ENCODE measurements at regions not wholly inside any gene's neighbourhood (a gene's known extent, or its start where the extent isn't known, plus 50 kb on each side); places are given as distances from the start of the nearest gene placed in this dataset.

DNA sequence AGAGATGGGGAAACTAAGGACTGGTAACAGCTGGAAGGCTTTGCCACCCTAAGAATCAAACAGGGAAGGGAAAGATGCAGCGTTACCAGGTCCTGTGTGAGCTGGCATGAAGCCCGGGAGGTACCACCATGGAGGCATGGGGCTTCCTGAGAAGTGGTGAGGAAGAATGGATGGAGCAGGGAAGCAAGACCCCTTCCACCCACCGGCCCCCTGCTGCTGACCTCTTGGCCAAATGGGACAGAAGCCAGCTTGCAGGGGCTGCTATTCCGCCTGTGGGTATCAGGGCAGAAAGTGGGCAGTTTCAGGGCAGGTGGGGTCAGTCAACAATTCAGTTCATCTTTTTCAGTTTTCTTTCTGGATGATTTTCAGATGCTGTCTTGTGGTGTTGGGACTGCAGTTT, 1099.9 kb downstream of the TBC1D22A start:
- no peak for TF ChIP-seq POLR2AphosphoS5 (IDR thresholded peaks at IDR 0.05; ENCODE audit: low read depth)
- TF ChIP-seq, protein P1, sequence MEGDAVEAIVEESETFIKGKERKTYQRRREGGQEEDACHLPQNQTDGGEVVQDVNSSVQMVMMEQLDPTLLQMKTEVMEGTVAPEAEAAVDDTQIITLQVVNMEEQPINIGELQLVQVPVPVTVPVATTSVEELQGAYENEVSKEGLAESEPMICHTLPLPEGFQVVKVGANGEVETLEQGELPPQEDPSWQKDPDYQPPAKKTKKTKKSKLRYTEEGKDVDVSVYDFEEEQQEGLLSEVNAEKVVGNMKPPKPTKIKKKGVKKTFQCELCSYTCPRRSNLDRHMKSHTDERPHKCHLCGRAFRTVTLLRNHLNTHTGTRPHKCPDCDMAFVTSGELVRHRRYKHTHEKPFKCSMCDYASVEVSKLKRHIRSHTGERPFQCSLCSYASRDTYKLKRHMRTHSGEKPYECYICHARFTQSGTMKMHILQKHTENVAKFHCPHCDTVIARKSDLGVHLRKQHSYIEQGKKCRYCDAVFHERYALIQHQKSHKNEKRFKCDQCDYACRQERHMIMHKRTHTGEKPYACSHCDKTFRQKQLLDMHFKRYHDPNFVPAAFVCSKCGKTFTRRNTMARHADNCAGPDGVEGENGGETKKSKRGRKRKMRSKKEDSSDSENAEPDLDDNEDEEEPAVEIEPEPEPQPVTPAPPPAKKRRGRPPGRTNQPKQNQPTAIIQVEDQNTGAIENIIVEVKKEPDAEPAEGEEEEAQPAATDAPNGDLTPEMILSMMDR (conservative IDR thresholded peaks at IDR 0.05; ENCODE audit: low read depth in 2 of 2): no peak
- TF ChIP-seq EZH2 (IDR thresholded peaks at IDR 0.05; ENCODE audit: low read depth, unreplicated experiment): no peak
- no peak for TF ChIP-seq REST (IDR thresholded peaks at IDR 0.05; ENCODE audit: unreplicated experiment)
- TF ChIP-seq EZH2phosphoT487 (IDR thresholded peaks at IDR 0.05; ENCODE audit: unreplicated experiment): no peak
- no peak for TF ChIP-seq CREB1 (CRISPR knock-in tag; IDR thresholded peaks at IDR 0.05; ENCODE audit: low read depth)
- no peak for TF ChIP-seq ETS1 (IDR thresholded peaks at IDR 0.05)

Measured in GM23338 (cell line).